SK-MEL-5 (cell line): ENCODE measurements at regions not wholly inside any gene's neighbourhood (a gene's known extent, or its start where the extent isn't known, plus 50 kb on each side); places are given as distances from the start of the nearest gene placed in this dataset.
"Not testable (repeated sequence)": the region's sequence is repeated elsewhere in the genome, so short reads cannot be mapped to it uniquely, and the experiment has no call there.

ENCODE experiments used
- DNase-seq: peaks from one replicate; pipeline ENCODE4 v3.0.0-alpha.2; 2016; ENCODE audit warnings: low read depth, low spot score
- in situ Hi-C: cut with HindIII; loops from 2 replicates; pipeline ENCODE4 v1.10.0; 2016; ENCODE audit warnings: low sequenced_read_pairs, high pct_unique_total_duplicates, low pct_unique_long_range_greater_than_20kb

DNA sequence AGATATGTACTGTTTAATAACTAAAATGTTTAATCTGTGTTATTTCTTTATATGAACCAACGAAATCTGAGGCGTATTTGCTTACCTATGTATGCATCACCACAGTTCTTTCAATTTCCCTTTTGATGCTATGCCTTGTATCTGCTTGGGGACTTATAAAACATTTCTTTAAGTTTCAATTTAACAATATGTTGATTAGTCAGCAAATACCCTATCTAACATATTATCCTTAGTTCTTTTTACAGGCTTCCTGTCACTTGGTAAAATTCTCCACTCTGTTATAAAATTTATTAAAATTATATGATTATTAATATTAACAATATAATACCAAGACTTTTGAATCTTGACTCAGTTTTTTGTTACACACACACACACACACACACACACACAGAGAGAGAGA is 174.3 kb downstream of the CPS1 start:
- no peak for DNase-seq

DNA sequence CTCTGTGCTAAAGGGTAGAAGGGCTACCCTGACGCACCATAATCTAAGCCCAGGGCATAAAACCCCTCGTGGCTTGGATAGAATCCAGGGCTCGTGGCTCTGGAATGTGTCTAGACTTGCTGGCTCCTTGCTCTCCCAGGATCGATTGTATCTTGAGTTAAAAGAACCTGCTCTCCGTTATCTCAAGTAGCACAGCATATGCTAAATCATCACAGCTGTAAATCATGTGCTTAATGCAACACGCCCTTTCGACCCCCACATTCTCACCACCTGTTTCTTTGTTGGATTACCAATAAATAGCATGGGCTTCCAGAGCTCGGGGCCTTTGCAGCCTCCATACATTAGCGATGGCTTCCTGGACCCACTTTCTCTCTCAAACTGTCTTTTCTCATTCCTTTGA is 190.4 kb downstream of the CPS1 start:
- DNase-seq, in situ Hi-C loops: not testable (repeated sequence)

More for the DNA sequence above, 174.3 kb downstream of the CPS1 start:
- in situ Hi-C loops, result no loop called here

DNA sequence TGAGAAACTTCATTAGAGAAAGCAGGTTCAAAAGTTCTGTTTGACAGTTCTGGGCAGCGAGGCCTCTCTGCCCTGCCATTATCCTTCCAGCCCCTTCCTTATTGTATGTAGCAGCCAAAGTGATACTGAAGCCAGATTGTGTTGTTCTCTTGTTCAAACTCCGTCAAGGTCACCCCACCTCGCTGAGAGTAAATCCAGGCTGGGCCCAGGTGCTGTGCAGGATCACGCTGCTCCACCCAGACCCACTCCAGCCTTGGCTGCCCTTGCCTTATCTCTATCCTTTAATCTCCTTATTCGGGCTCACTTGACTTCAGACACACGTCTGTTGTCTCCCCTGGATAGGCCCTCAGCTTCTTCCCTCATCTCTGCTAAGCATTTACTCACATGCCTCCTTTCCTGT is 196.1 kb downstream of the CPS1 start:
- DNase-seq, result no peak
- in situ Hi-C loops, result no loop called here

DNA sequence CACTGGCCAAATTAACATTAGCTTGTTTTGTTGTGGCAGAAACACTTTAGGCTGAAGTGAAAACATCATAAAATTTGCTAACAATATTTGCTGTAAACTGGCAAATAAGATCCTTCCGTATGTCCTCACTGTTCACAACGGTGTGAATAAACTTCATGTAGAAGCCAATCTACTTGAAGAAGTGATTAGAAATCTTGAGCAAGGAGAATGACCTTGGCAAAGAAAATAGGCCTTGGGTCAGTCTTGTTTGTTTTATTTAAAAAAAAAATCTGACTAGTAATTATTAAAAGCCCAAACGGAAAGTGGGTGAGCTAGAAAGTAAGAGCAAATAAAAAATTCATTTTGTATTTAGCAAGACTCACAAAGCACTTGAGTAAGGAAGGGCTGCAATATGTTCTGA is 197.0 kb downstream of the CPS1 start:
- no peak for DNase-seq
- in situ Hi-C loops, result no loop called here

DNA sequence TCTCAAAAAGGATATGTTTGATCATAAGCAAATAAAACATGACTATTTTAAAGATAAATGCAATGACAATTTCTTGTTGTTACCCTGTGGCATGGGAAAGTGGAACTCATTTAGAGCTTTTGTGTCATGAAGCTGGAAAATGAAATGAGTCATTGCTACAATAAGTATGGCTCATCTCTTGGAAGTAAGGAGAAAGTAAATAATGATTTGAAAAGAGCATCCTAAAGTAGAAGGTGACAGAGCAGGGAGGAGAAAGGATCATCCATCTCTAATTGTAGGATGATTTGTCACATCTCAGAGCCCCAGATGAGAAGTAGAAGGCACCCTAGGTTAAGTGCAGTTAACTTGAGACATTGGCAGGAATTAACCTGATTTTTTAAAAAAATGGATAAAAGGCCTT is 200.5 kb downstream of the CPS1 start:
- in situ Hi-C loops, result no loop called here
- DNase-seq, result no peak

DNA sequence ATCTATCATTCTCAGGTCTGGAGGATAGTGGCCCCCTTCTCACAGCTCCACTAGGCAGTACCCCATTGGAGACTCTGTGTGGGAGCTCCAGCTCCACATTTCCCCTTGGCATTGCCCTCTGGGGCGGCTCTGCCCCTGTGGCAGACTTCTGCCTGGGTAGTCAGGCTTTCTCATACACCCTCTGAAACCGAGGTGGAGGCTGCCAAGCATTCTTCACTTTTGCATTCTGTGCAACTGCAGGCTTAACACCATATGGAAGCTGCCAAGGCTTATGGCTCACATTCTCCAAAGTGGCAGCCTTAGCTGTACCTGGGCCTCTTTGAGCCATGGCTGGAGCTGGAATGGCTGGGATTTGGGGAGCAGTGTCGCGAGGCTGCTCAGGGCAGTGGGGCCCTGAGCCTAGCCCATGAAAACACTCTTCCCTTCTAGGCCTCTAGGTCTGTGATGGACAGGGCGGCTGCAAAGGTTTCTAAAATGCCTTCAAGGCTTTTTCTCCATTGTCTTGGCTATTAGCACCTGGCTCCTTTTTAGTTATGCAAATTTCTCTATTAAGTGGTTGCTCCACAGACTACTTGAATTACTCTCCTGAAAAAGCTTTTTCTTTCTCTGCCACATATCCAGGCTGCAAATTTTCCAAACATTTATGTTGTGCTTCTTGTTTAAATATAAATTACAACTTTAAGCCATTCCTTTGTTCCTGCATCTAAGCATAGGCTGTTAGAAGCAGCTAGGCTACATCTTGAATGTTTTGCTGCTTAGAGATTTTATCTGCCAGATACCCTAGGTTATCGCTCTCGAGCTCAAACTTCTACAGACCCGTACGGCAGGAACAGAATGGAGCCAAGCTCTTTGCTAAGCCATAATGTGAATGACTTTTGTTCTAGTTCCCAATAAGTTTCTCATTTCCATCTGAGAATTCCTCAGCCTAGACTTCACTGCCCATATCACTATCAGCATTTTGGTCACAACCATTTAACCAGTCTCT is 206.5 kb downstream of the CPS1 start:
- in situ Hi-C loops, result no loop called here
- no peak for DNase-seq

DNA sequence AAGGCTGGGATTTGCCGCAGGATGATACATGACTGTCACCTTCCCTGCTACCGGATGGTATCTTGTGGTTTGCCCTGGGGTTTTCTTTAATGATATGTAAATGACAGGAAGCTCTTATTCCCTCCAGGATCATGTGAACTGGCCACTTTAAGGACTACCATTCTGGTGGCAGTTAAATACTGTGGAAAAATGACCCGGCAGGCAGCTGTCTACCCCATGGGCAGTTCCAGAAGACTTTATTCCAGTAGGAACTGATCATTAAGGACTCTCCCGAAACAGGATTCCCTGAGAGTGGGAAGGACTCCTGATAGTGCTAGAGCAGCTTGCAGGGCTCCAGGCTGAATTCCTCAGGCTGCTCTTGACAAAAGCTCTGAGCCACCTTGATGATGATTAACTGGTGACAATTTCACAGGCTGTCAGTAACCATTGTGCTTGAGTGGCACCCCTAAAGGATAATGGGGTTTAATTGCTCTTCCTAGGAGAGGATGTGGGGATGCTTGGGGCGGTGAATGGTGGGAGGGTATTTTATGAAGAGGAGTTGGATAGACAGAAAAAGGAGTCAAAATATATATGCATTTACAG is 212.0 kb downstream of the CPS1 start:
- in situ Hi-C loops, result no loop called here
- no peak for DNase-seq

DNA sequence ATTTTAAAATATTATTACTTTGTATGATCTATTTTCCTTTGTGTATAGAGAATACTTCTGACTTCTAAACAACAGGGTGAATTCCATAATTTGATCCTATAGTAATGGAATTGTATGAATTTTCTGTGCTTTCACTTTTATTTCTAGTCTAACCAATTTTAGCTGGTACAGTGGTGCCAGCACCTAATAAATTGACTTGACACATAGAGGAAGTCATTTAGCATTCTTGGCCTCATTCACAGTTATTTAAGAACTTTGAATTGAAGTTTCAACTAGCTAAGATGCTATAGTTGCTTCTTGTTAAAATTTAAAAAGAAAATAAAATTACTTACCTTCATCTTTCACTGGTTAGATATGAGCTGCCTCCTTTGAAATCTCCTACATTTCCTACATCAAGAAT is 220.4 kb downstream of the CPS1 start:
- in situ Hi-C loops, result no loop called here
- DNase-seq, result no peak

DNA sequence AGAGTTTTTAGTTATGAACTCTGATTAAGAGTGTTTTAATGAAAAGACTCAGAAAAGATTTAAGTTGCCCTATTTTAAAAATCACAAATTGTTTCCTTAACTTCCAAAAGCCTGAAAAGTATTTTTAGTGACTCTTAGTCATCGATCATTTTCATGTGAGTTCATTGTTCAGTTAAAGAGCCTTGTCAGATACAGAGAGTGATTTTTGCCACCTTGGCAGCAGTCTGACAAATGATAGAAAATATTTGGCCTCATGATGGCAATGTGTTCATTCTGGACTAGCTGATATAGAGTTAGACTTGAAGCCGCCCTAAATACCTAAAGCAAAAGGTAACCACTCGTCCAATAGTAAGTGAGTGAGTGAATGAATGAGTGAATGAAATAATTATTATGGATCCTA is 225.8 kb downstream of the CPS1 start:
- in situ Hi-C loops, result no loop called here
- DNase-seq, result no peak

DNA sequence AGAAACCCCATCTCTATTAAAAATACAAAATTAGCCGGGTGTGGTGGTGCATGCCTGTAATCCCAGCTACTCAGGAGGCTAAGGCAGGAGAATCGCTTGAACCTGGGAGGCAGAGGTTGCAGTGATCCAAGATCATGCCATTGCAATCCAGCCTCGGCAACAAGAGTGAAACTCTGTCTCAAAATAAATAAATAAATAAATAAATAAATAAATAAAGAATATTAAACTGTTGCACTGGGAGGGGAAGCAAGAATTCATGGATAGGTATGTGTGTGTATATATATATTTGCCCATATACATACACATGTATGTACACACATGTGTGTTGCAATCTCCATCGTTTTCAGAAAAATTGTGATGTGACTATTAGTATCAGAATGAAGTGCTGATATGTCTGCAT is 231.4 kb downstream of the CPS1 start:
- DNase-seq, in situ Hi-C loops: not testable (repeated sequence)

DNA sequence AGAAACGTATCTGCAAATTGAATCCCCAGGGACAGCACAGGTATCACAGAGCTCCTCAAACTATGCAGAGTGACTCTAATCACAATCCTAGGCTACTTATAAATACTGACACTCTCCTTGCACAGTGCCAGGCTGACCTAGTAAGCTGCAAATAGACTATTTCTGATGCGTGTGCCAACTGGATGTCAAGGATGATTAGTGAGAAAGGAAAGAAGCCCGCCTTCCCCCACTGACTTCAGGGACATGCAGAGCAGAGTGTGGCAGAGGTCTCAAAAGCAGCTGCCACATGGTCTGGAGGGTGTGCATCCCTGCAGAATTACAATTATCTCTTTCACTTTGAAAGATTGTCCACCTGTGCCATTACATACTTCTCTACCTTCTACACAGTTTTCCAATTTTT is 235.6 kb downstream of the CPS1 start:
- no peak for DNase-seq
- in situ Hi-C loops, result no loop called here

DNA sequence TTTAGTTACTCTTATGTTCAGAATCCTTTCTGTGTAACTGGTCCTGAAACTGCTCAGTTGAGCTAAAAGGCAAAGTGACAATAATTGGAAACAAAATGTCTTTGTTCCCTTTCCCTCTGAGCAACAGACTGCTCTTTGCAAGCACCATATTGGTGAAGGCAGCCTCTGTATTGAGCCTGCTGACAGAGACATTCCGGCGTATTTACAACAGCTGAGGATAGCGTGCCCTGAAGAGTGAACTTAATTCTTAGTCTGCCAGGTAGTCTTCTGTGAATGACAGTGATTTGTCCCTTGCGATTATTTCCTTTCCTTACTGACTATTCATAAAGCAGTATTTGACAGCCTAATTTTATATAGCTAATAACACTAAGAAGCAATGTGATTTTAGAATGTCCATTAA is 239.1 kb downstream of the CPS1 start:
- in situ Hi-C loops, result no loop called here

DNA sequence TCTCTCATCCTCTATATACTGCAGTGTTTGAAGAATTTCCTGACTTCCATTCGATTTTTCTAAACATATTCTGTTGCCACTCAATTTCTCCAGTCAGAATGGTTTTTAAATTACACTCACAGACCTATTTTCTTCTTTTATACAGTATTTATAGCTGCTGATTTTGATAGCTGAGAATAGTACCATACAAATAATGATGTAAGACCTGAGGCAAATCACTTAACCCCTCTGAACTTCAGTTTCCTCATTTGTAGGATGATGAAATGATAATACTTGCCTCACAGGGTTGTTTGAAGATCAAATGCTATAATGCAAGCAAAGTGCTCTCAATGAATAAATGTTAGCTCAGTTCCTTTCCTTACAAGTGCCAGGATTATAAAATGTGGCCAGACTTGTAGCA is 241.8 kb downstream of the CPS1 start:
- in situ Hi-C loops, result no loop called here
- DNase-seq, result no peak

More for the DNA sequence above, 239.1 kb downstream of the CPS1 start:
- peak; percentile 67 for DNase-seq

DNA sequence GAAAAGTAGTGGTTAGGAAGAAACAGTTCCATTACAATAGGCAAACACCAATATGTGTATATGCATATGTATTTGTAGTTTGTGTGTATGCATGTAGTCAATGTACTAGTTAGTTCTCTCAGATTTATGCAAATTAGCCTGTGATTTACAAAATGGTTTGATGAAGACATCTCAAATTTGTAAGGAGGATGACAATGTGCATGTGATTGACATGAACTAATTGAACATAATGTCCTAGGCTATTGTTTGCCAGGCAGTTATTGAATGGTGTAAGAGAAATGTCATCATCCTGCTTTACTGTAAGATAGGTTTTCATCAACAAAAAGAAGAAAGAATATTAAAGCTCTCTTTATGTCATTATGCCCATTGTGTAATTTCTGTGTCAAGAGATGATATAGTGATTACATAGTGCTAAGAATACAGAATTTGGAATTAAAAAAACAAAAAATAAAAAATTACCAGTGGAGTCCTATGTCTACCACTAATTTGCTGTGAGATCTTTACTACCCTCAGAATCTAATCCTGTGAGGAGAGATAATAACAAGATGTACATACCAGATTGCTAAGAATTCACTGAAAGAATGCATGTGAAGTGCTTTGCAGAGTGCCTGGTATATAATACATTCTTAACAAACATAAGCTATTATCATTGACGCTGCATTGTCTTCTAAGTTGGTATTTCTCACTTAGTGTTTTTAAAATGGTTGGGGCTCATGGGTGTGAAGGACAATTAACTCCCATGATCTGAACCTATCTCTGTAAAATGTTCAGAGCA is 258.0 kb downstream of the CPS1 start:
- no peak for DNase-seq
- in situ Hi-C loops, result no loop called here

DNA sequence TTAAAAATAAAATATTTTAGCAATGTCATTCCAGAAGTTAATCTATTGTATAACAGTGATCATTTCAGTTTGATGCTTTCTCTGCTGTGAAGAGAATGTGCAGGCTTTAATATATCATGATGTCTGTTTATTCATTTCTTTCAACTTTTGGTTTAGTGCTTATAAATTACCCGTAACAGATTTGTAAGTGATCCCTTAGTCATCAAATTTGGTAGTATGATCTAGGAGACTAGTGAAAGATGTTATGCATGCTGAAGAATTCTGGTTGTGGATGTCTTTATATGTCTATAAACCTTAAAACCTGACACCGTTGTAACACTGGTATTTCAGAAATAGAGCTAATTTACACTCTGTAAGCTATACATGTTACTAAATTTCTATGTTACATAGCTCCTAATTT is 260.4 kb downstream of the CPS1 start:
- in situ Hi-C loops, result no loop called here
- no peak for DNase-seq

DNA sequence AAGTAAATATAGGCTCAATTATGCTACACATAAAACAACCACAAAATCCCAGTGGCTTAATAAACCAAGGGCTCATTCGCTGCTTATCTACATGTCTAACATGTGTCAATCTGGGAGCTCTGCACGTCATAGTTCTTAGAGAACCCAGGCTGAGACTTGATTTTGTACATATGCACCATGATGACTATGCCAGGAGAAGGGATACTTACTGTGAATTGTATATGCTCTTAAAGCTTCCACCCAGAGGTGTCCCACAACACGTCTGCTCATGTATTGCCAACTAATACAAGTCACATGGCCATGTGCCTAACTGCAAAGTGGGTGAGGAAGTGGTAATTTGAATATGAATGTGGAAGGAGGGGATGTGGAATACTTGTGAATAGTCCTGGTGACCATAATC is 262.1 kb downstream of the CPS1 start:
- in situ Hi-C loops, result no loop called here
- no peak for DNase-seq

DNA sequence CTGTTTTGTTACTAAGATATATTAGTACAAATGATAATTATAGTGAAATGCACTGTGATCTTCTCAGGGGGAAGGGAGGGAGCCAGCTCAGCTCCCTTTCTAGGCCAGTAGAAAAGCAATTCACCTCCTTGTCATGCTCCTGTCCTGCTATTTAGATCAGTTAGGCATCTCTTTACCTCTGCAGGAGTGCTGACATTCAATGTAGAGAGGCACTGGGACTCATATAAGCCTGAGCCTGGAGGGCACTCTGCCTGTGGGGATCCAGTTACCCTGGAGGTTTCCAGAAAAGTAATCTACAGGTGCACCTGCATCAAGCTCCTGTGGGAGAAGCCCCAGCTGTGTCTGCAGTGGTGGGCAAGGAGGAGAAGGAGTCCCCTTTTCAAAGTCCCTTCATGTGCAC is 277.0 kb downstream of the CPS1 start:
- no peak for DNase-seq
- in situ Hi-C loops, result no loop called here

DNA sequence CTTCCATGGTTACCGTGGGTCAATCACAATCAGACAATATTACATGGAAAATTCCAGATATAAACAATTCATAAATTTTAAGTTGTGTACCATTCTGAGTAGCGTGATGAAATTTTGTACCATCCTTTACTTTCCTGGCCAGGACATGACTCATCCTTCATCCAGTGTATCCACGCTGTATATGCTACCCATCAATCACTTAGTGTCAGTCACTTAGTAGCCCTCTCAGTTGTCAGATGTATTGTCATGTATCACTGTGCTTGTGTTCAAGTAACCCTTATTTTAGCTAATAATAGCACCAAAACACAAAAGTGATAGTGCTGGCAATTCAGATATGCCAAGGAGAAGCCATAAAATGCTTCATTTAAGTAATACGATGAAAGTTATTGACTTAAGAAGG is 282.6 kb downstream of the CPS1 start:
- no peak for DNase-seq
- in situ Hi-C loops, result no loop called here
